CD4-positive, alpha-beta T cell (primary cell): ENCODE measurements at regions not wholly inside any gene's neighbourhood (a gene's known extent, or its start where the extent isn't known, plus 50 kb on each side); places are given as distances from the start of the nearest gene placed in this dataset.

Source experiments
- ATAC-seq: fragments of 200-7000 bp; cut with Tn5 transposase; one replicate; pipeline ENCODE4 v1.10.0; 2022; ENCODE audit warnings: mild to moderate bottlenecking; ENCODE audit not compliant: poor library complexity
- CTCF ChIA-PET: fragments of 350-600 bp; sonication (Branson Sonifier 250); formaldehyde crosslinking; loops from one replicate; lab custom pipeline; 2021; ENCODE audit warnings: antibody characterized with exemption, inconsistent platforms; lab: Charles Lee
- POLR2A ChIA-PET: fragments of 350-600 bp; sonication (Branson Sonifier 250); formaldehyde crosslinking; loops from one replicate; lab custom pipeline; 2021; ENCODE audit warnings: antibody characterized with exemption, inconsistent platforms; lab: Charles Lee
- DNase-seq, 14 experiments: peaks; one replicate each; pipeline ENCODE4 v3.0.0-alpha.2; 2013 to 2020; ENCODE audit warnings: mixed read lengths in 2 of 14
- H3K27ac ChIP-seq, 2 donors: one replicate each; pipeline versions ENCODE4 v1.5.1 to v1.7.0; 2013; ENCODE audit warnings: low read length in 2 of 2, low read depth in 1 of 2, mild to moderate bottlenecking in 1 of 2
- H3K27me3 ChIP-seq, 2 experiments: 1 replicate in 1 of 2; 2 replicates in 1 of 2; pipeline versions ENCODE4 v1.6.1 to v1.7.0; 2013; ENCODE audit warnings: low read length in 2 of 2, control low read depth in 1 of 2, mild to moderate bottlenecking in 1 of 2, moderate library complexity in 1 of 2; ENCODE audit not compliant: insufficient read depth in 2 of 2, control insufficient read depth in 1 of 2
- H3K36me3 ChIP-seq: one replicate; pipeline ENCODE4 v1.6.1; 2013; ENCODE audit warnings: low read length, control low read depth; ENCODE audit not compliant: insufficient read depth
- H3K4me1 ChIP-seq: one replicate; pipeline ENCODE4 v1.6.1; 2013; ENCODE audit warnings: low read length, control low read depth; ENCODE audit not compliant: insufficient read depth
- H3K4me3 ChIP-seq: one replicate; pipeline ENCODE4 v1.5.1; 2013; ENCODE audit warnings: mild to moderate bottlenecking, low read length, moderate library complexity
- H3K9me3 ChIP-seq, 2 experiments: 1 replicate in 1 of 2; 2 replicates in 1 of 2; pipeline versions ENCODE4 v1.6.1 to v1.7.0; 2013; ENCODE audit warnings: low read length in 2 of 2, mild to moderate bottlenecking in 2 of 2, control low read depth in 1 of 2, moderate library complexity in 1 of 2; ENCODE audit not compliant: control insufficient read depth in 1 of 2, insufficient read depth in 1 of 2
- H3K27ac Mint-ChIP-seq: one replicate; pipeline ENCODE4 v1.8.0; 2020; ENCODE audit warnings: mixed read lengths
- H3K27me3 Mint-ChIP-seq: one replicate; pipeline ENCODE4 v1.8.0; 2021; ENCODE audit warnings: mixed read lengths
- H3K36me3 Mint-ChIP-seq: one replicate; pipeline ENCODE4 v1.8.0; 2021; ENCODE audit warnings: low read depth, mixed read lengths
- H3K4me1 Mint-ChIP-seq: one replicate; pipeline ENCODE4 v1.8.0; 2021; ENCODE audit warnings: low read depth, mixed read lengths
- H3K4me3 Mint-ChIP-seq: one replicate; pipeline ENCODE4 v1.8.0; 2020; ENCODE audit warnings: mild to moderate bottlenecking, mixed read lengths
- H3K9me3 Mint-ChIP-seq: one replicate; pipeline ENCODE4 v1.8.0; 2020; ENCODE audit warnings: mixed read lengths
- CTCF ChIP-seq: fragments of 200-600 bp; IDR thresholded peaks from one replicate; pipeline ENCODE4 v1.8.0; 2022; ENCODE audit warnings: antibody characterized with exemption, mild to moderate bottlenecking
- intact Hi-C, 2 experiments: fragments of 100-400 bp; cut with DNase I in 1 of 2; cut with micrococcal nuclease in 1 of 2; formaldehyde crosslinking; loops; one replicate each; pipeline versions ENCODE4 v1.15.1 to v1.9.0; 2023 to 2025; cut with DNase I, micrococcal nuclease

- H3K9me3 Mint-ChIP-seq = no peaks in the 10 kb centered on the region
- Histone ChIP-seq H3K4me1 (no peaks in the 10 kb centered on the region), H3K27me3 (no peaks in the 10 kb centered on the region), H3K9me3 (peaks cover 0 to 12% of the 10 kb centered on the region in 2 experiments), H3K36me3 (no peaks in the 10 kb centered on the region), H3K4me3 (no peak overlapping the region), H3K27ac (no peak overlapping the region)
- H3K27ac Mint-ChIP-seq = no peak overlapping the region
- DNase-seq (no peak), ATAC-seq (no peak)
- CTCF ChIA-PET = no interaction called here
- POLR2A ChIA-PET = no interaction called here
- intact Hi-C loops = no loop called here
- no peaks in the 10 kb centered on the region for H3K4me1 Mint-ChIP-seq
- peaks cover 2% of the 10 kb centered on the region for H3K27me3 Mint-ChIP-seq
- no peak overlapping the region for H3K4me3 Mint-ChIP-seq
- no peak for TF ChIP-seq CTCF
- no peaks in the 10 kb centered on the region for H3K36me3 Mint-ChIP-seq
These were observed 150.1 kb downstream of the GLI2 start for GRCh38 chr2:120885749-120886148.

- ChIA-PET POLR2A (no interaction called here), CTCF (no interaction called here)
- no peaks in the 10 kb centered on the region for H3K4me1 Mint-ChIP-seq
- Histone ChIP-seq H3K4me3 (no peak overlapping the region), H3K36me3 (no peaks in the 10 kb centered on the region), H3K9me3 (peaks cover 0 to 12% of the 10 kb centered on the region in 2 experiments), H3K27ac (no peak overlapping the region), H3K4me1 (no peaks in the 10 kb centered on the region), H3K27me3 (no peaks in the 10 kb centered on the region)
- ATAC-seq (no peak), DNase-seq (no peak)
- TF ChIP-seq CTCF = no peak
- no peaks in the 10 kb centered on the region for H3K27me3 Mint-ChIP-seq
- no peak overlapping the region for H3K4me3 Mint-ChIP-seq
- H3K36me3 Mint-ChIP-seq = no peaks in the 10 kb centered on the region
- no peak overlapping the region for H3K27ac Mint-ChIP-seq
- intact Hi-C loops = no loop called here
- H3K9me3 Mint-ChIP-seq = no peaks in the 10 kb centered on the region
These were observed 151.1 kb downstream of the GLI2 start for GRCh38 chr2:120886534-120887319.

DNA sequence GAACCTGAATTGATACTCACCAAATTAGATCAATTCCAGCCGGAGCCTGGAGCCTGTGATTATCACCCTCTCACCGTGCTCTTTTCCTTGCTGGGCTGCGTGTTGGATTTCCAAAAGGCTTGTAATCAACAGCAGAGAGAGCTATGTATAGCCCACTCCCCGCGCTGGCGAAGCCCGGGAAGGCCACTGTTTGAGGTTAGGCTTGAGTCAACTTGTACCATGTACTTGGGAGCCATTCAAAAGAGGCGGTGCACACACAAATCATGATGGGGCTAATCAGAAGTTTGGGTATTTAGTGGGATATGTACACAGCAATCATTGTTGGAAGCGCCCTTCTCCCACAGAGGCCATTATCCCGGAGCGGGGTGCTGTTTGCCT, 151.6 kb downstream of the GLI2 start:
- Mint-ChIP-seq H3K9me3 (no peaks in the 10 kb centered on the region), H3K27me3 (no peaks in the 10 kb centered on the region), H3K4me1 (no peaks in the 10 kb centered on the region), H3K27ac (no peak overlapping the region), H3K36me3 (no peaks in the 10 kb centered on the region), H3K4me3 (no peak overlapping the region)
- DNase-seq = no peak
- CTCF ChIA-PET = no interaction called here
- ATAC-seq = no peak
- Histone ChIP-seq H3K36me3 (no peaks in the 10 kb centered on the region), H3K27ac (no peak overlapping the region), H3K27me3 (no peaks in the 10 kb centered on the region), H3K4me3 (no peak overlapping the region), H3K4me1 (no peaks in the 10 kb centered on the region), H3K9me3 (peaks cover 0 to 10% of the 10 kb centered on the region in 2 experiments)
- TF ChIP-seq CTCF = no peak
- POLR2A ChIA-PET = no interaction called here
- intact Hi-C loops = no loop called here
